ENCODE measurements at regions not wholly inside any gene's neighbourhood (a gene's known extent, or its start where the extent isn't known, plus 50 kb on each side); places are given as distances from the start of the nearest gene placed in this dataset.

- TF ChIP-seq BHLHE40 (IDR thresholded peaks at IDR 0.05; ENCODE audit: borderline replicate concordance) (no peak), CTBP1 (IDR thresholded peaks at IDR 0.05; ENCODE audit: borderline replicate concordance) (no peak), HDGF (IDR thresholded peaks at IDR 0.05; ENCODE audit: borderline replicate concordance) (no peak), ELF4 (IDR thresholded peaks at IDR 0.05) (no peak)
These were observed 136.7 kb downstream of the ADSS2 start for GRCh38 chr1:244314921-244315559.
